Loucy (cell line): ENCODE measurements at regions not wholly inside any gene's neighbourhood (a gene's known extent, or its start where the extent isn't known, plus 50 kb on each side); places are given as distances from the start of the nearest gene placed in this dataset.

Source experiments
- H2AFZ ChIP-seq: fragments of 200-600 bp; sonication (generic); 2 replicates; pipeline ENCODE4 v1.6.0; 2016; ENCODE audit warnings: antibody characterized with exemption, mild to moderate bottlenecking, low read length, moderate library complexity
- H3F3A ChIP-seq: fragments of 200-600 bp; 2 replicates; pipeline ENCODE4 v1.6.0; 2016; ENCODE audit warnings: antibody characterized with exemption, low read depth, mild to moderate bottlenecking
- H3K27me3 ChIP-seq: fragments of 200-600 bp; sonication (generic); 2 replicates; pipeline ENCODE4 v1.6.1; 2014; ENCODE audit warnings: low read length, mild to moderate bottlenecking; ENCODE audit not compliant: insufficient read depth, poor library complexity, severe bottlenecking
- H3K36me3 ChIP-seq: fragments of 200-600 bp; sonication (generic); 2 replicates; pipeline ENCODE4 v1.6.1; 2016; ENCODE audit warnings: low read length; ENCODE audit not compliant: insufficient read depth
- H3K4me1 ChIP-seq: fragments of 200-600 bp; sonication (generic); 2 replicates; pipeline ENCODE4 v1.5.1; 2014; ENCODE audit warnings: low read length, mild to moderate bottlenecking; ENCODE audit not compliant: insufficient read depth, poor library complexity, severe bottlenecking
- H3K4me2 ChIP-seq: fragments of 200-600 bp; sonication (generic); 2 replicates; pipeline ENCODE4 v1.6.0; 2014; ENCODE audit warnings: antibody characterized with exemption, low read length, low read depth, mild to moderate bottlenecking; ENCODE audit not compliant: poor library complexity, severe bottlenecking
- H3K4me3 ChIP-seq: fragments of 200-600 bp; sonication (generic); 2 replicates; pipeline ENCODE4 v1.5.1; 2014; ENCODE audit warnings: low read length, mild to moderate bottlenecking, mixed read lengths; ENCODE audit not compliant: poor library complexity, severe bottlenecking
- H3K79me2 ChIP-seq: fragments of 200-600 bp; sonication (generic); 2 replicates; pipeline ENCODE4 v1.6.1; 2014; ENCODE audit warnings: low read length; ENCODE audit not compliant: insufficient read depth
- H3K9ac ChIP-seq: fragments of 200-600 bp; sonication (generic); 2 replicates; pipeline ENCODE4 v1.6.0; 2014; ENCODE audit warnings: mild to moderate bottlenecking, low read depth, low read length, moderate library complexity; ENCODE audit not compliant: poor library complexity, severe bottlenecking
- H3K9me2 ChIP-seq: fragments of 200-600 bp; sonication (generic); replicated peaks from 2 replicates; pipeline ENCODE4 v1.6.1; 2016; ENCODE audit warnings: low read depth, low read length, mixed read lengths
- H3K9me3 ChIP-seq: fragments of 200-600 bp; sonication (generic); 2 replicates; pipeline ENCODE4 v1.6.1; 2014; ENCODE audit warnings: mild to moderate bottlenecking, antibody characterized with exemption, low read length, low read depth; ENCODE audit not compliant: insufficient read depth
- H4K20me1 ChIP-seq: fragments of 200-600 bp; sonication (generic); 2 replicates; pipeline ENCODE4 v1.6.0; 2014; ENCODE audit warnings: antibody characterized with exemption, low read length, mild to moderate bottlenecking; ENCODE audit not compliant: insufficient read depth, poor library complexity, severe bottlenecking
- EZH2phosphoT487 ChIP-seq: fragments of 200-600 bp; IDR thresholded peaks from 2 replicates; pipeline ENCODE4 v1.6.1; 2018; ENCODE audit warnings: antibody characterized with exemption, mild to moderate bottlenecking, moderate library complexity, borderline replicate concordance
- TF ChIP-seq, protein P1 (sequence below): fragments of 200-600 bp; sonication (generic); conservative IDR thresholded peaks from 2 replicates; pipeline ENCODE4 v1.5.1; 2014; ENCODE audit warnings: mild to moderate bottlenecking, antibody characterized with exemption, low read length

DNA sequence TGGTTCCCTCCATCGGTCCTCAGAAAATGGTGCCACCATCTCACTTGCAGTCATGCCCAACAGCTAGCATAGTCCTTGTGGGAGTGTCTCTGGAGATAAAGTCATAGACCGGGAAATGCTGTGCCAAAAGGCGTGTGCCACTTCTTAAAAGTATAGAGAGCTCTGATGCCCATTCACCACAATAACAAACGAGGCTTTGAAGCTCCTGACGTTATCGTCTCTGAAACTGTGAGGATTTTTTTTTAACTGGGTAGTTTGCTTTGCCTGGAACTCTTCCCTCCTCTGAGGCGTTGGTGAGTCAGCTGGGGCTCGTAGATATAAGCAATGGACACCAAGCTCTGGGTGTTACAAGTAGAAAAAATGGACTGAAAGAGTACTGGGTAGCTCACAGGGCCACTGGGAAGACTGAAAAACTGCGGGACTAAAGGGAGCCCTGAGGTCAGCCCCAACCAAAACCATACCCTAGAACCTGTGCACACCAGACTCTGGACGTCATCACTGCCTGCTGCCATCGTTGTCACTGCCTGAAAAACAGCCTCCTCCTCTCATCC, 89.4 kb upstream of the TRIM2 start:
- TF ChIP-seq, protein P1, sequence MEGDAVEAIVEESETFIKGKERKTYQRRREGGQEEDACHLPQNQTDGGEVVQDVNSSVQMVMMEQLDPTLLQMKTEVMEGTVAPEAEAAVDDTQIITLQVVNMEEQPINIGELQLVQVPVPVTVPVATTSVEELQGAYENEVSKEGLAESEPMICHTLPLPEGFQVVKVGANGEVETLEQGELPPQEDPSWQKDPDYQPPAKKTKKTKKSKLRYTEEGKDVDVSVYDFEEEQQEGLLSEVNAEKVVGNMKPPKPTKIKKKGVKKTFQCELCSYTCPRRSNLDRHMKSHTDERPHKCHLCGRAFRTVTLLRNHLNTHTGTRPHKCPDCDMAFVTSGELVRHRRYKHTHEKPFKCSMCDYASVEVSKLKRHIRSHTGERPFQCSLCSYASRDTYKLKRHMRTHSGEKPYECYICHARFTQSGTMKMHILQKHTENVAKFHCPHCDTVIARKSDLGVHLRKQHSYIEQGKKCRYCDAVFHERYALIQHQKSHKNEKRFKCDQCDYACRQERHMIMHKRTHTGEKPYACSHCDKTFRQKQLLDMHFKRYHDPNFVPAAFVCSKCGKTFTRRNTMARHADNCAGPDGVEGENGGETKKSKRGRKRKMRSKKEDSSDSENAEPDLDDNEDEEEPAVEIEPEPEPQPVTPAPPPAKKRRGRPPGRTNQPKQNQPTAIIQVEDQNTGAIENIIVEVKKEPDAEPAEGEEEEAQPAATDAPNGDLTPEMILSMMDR = no peak
- TF ChIP-seq EZH2phosphoT487 = no peak
- Histone ChIP-seq H3K27me3 (no peaks in the 10 kb centered on the region), H3K9me2 (no peaks in the 10 kb centered on the region), H3K9ac (peak overlapping the region; percentile 35), H3K4me3 (peak overlapping the region; percentile 65), H3K79me2 (no peaks in the 10 kb centered on the region), H3F3A (peaks cover 15% of the 10 kb centered on the region; the same call in 1 of the 2 replicates), H2AFZ (peak overlapping the region; percentile 40; the same call in 1 of the 2 replicates), H3K4me1 (peaks cover 55% of the 10 kb centered on the region), H3K4me2 (peak overlapping the region; percentile 79), H3K9me3 (no peaks in the 10 kb centered on the region), H3K36me3 (no peaks in the 10 kb centered on the region), H4K20me1 (no peaks in the 10 kb centered on the region)

DNA sequence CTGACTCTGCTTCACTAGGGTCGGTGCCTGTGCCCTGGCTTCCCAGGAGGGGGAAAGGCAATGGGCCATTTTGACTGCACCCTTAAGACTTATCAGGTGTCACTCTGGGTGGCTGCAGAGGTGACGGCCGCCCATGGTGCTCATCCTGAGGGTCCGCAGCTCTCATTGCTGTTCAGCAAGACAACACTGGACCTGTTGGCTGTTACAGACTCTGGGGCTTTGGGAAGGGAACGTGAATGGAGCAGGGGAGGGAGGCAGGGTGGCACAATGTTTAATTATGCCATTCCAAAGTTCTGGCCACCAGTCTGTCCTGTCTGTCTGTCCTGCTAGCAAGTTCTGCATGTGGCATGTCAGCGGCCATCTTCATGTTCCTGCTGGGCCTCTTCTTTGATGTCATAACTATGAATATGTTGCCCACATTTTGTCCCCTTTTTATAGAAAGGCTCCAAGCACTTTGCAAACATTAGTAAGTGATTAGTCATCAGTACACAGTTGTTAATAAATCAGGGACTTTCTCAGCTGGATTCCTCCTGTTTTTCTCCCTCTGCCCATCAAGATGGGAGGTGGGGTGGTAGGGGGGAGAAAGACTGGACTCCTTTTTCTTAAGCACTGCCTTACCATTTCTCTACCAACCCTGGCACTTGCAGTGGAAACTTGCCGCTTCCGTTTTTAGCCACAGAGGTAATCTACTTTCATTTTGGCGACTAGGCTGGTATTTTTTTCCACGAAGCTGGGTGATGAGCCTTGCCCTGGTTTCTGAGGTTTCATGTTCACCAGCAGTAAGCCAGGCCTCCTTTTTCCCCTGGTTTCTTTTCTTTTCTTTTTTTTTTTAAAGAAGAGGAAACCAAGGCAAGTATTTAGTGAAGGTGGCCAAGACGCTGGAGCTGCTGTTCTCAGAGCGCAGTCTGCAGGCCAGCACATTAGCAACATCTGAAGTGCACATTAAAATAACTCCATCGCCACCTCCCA, 88.6 kb upstream of the TRIM2 start:
- H3K9ac ChIP-seq = peak overlapping the region; percentile 58

DNA sequence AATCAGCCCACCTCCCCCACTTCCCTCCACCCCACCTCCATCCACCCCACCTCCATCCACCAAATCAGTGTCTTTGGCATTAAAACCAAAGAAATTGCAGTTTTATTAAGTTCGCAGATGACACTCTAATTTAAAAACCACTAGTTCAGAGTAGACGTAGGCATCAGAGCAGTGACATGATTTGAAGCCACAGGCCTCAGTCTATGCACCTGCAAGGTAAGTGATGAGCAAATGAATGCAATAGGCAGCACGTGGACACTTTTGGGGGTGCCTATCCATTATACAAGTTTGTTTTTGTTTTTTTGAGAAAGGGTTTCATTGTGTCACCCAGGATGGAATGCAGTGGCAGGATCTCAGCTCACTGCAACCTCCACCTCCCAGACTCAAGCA, 88.0 kb upstream of the TRIM2 start:
- Histone ChIP-seq H3K9ac (peak overlapping the region; percentile 58), H2AFZ (peak overlapping the region; percentile 45; the same call in 1 of the 2 replicates), H3K4me3 (peak overlapping the region; percentile 65)

More for the DNA sequence above, 88.6 kb upstream of the TRIM2 start:
- TF ChIP-seq, protein P1 = peak; percentile 25; the same call in 1 of the 2 replicates
- TF ChIP-seq EZH2phosphoT487 = no peak
- H3K36me3 ChIP-seq = no peaks in the 10 kb centered on the region
- H3K4me1 ChIP-seq = peaks cover 55% of the 10 kb centered on the region
- H2AFZ ChIP-seq = peak overlapping the region; percentile 45; the same call in 1 of the 2 replicates
- peak overlapping the region; percentile 65 for H3K4me3 ChIP-seq
- H3K4me2 ChIP-seq = peak overlapping the region; percentile 79
- no peaks in the 10 kb centered on the region for H3K27me3 ChIP-seq
- H3F3A ChIP-seq = peaks cover 15% of the 10 kb centered on the region; the same call in 1 of the 2 replicates
- H4K20me1 ChIP-seq = no peaks in the 10 kb centered on the region
- no peaks in the 10 kb centered on the region for H3K9me3 ChIP-seq
- no peaks in the 10 kb centered on the region for H3K79me2 ChIP-seq
- H3K9me2 ChIP-seq = no peaks in the 10 kb centered on the region

More for the DNA sequence above, 88.0 kb upstream of the TRIM2 start:
- no peak for TF ChIP-seq EZH2phosphoT487
- TF ChIP-seq, protein P1 = no peak
- no peaks in the 10 kb centered on the region for H3K9me2 ChIP-seq
- H3K27me3 ChIP-seq = no peaks in the 10 kb centered on the region
- peak overlapping the region; percentile 79 for H3K4me2 ChIP-seq
- no peaks in the 10 kb centered on the region for H3K36me3 ChIP-seq
- H3K79me2 ChIP-seq = no peaks in the 10 kb centered on the region
- H3K9me3 ChIP-seq = no peaks in the 10 kb centered on the region
- H4K20me1 ChIP-seq = no peaks in the 10 kb centered on the region
- peaks cover 55% of the 10 kb centered on the region for H3K4me1 ChIP-seq
- peaks cover 15% of the 10 kb centered on the region; the same call in 1 of the 2 replicates for H3F3A ChIP-seq
